PFSK-1 (cell line): ENCODE measurements at regions not wholly inside any gene's neighbourhood (a gene's known extent, or its start where the extent isn't known, plus 50 kb on each side); places are given as distances from the start of the nearest gene placed in this dataset.

Source experiments
- POLR2AphosphoS5 ChIP-seq: IDR thresholded peaks from 2 replicates; pipeline ENCODE4 v1.6.1; 2012; ENCODE audit warnings: low read depth, mild to moderate bottlenecking, control low read depth, low read length, moderate library complexity
- REST ChIP-seq, 2 experiments: IDR thresholded peaks; 2 replicates each; pipeline versions ENCODE4 v1.6.1 to v1.8.0; 2011 to 2012; ENCODE audit warnings: low read depth in 2 of 2, low read length in 2 of 2, control low read depth in 1 of 2, inconsistent platforms in 1 of 2, mild to moderate bottlenecking in 1 of 2, moderate library complexity in 1 of 2; ENCODE audit not compliant: insufficient read depth in 1 of 2
- SIN3A ChIP-seq: IDR thresholded peaks from 2 replicates; pipeline ENCODE4 v1.6.1; 2012; ENCODE audit warnings: mild to moderate bottlenecking, low read length, moderate library complexity, borderline replicate concordance; ENCODE audit not compliant: insufficient read depth
- TAF1 ChIP-seq: IDR thresholded peaks from 2 replicates; pipeline ENCODE4 v1.6.1; 2012; ENCODE audit warnings: low read length, control low read depth, borderline replicate concordance; ENCODE audit not compliant: insufficient read depth

GRCh38 chr10:64320448-64320847 is 799.2 kb downstream of the REEP3 start:
- no peak for TF ChIP-seq REST (IDR thresholded peaks at IDR 0.05; ENCODE audit: insufficient read depth in 1 of 2, low read depth in 2 of 2, low read length in 2 of 2)
- TF ChIP-seq TAF1 = no peak
- TF ChIP-seq POLR2AphosphoS5 = no peak
- no peak for TF ChIP-seq SIN3A
